Liver (tissue), 7 donors: ENCODE measurements at regions not wholly inside any gene's neighbourhood (a gene's known extent, or its start where the extent isn't known, plus 50 kb on each side); places are given as distances from the start of the nearest gene placed in this dataset.
A peak's percentile ranks its signal among the peaks of the same experiment; 100 is the strongest.

Source experiments
- DNase-seq: peaks from one replicate; pipeline ENCODE4 v3.0.0-alpha.2; 2017; ENCODE audit warnings: low spot score
- H3K27ac ChIP-seq, 2 donors: one replicate each; pipeline ENCODE4 v1.7.0; 2013; ENCODE audit warnings: inconsistent platforms in 2 of 2, low read length in 2 of 2, control low read depth in 1 of 2, low read depth in 1 of 2, mild to moderate bottlenecking in 1 of 2
- H3K27me3 ChIP-seq, 4 donors: one replicate each; pipeline versions ENCODE4 v1.6.1 to v1.7.0; 2013; ENCODE audit warnings: low read length in 3 of 4, inconsistent platforms in 1 of 4, mild to moderate bottlenecking in 1 of 4, moderate library complexity in 1 of 4; ENCODE audit not compliant: control insufficient read depth in 4 of 4, insufficient read depth in 4 of 4
- H3K36me3 ChIP-seq, 4 donors: one replicate each; pipeline versions ENCODE4 v1.6.1 to v1.7.0; 2013; ENCODE audit warnings: low read length in 3 of 4, mild to moderate bottlenecking in 3 of 4, low read depth in 1 of 4, moderate library complexity in 1 of 4; ENCODE audit not compliant: control insufficient read depth in 4 of 4, insufficient read depth in 3 of 4
- H3K4me1 ChIP-seq, 4 donors: one replicate each; pipeline versions ENCODE4 v1.6.1 to v1.7.0; 2013; ENCODE audit warnings: low read length in 3 of 4, mild to moderate bottlenecking in 3 of 4, moderate library complexity in 1 of 4; ENCODE audit not compliant: control insufficient read depth in 4 of 4, insufficient read depth in 4 of 4
- H3K4me3 ChIP-seq, 3 donors: one replicate each; pipeline versions ENCODE4 v1.6.1 to v1.7.0; 2013; ENCODE audit warnings: low read length in 3 of 3, control low read depth in 1 of 3, low read depth in 1 of 3, mild to moderate bottlenecking in 1 of 3
- H3K9ac ChIP-seq, 2 donors: one replicate each; pipeline ENCODE4 v1.7.0; 2013; ENCODE audit warnings: low read length in 2 of 2, mild to moderate bottlenecking in 2 of 2, moderate library complexity in 2 of 2, control low read depth in 1 of 2, low read depth in 1 of 2
- H3K9me3 ChIP-seq, 4 donors: one replicate each; pipeline versions ENCODE4 v1.6.1 to v1.7.0; 2013; ENCODE audit warnings: low read length in 3 of 4; ENCODE audit not compliant: control insufficient read depth in 4 of 4
- EGR1 ChIP-seq, 2 donors: IDR thresholded peaks; 2 replicates each; pipeline ENCODE4 v1.6.1; 2016 to 2018; ENCODE audit warnings: antibody characterized with exemption in 2 of 2, low read depth in 2 of 2
- FOXA1 ChIP-seq: IDR thresholded peaks from 2 replicates; pipeline ENCODE4 v1.6.1; 2016; ENCODE audit warnings: antibody characterized with exemption
- FOXA2 ChIP-seq: IDR thresholded peaks from 2 replicates; pipeline ENCODE4 v1.6.1; 2016; ENCODE audit warnings: antibody characterized with exemption
- GABPA ChIP-seq, 2 donors: IDR thresholded peaks in 1 of 2; conservative IDR thresholded peaks in 1 of 2; 2 replicates each; pipeline ENCODE4 v1.6.1; 2016; ENCODE audit warnings: antibody characterized with exemption in 2 of 2, mild to moderate bottlenecking in 1 of 2, moderate library complexity in 1 of 2
- HNF4A ChIP-seq, 2 donors: conservative IDR thresholded peaks; 2 replicates each; pipeline ENCODE4 v1.6.1; 2016; ENCODE audit warnings: antibody characterized with exemption in 2 of 2, mild to moderate bottlenecking in 2 of 2
- HNF4G ChIP-seq: IDR thresholded peaks from 2 replicates; pipeline ENCODE4 v1.6.1; 2016; ENCODE audit warnings: antibody characterized with exemption
- JUND ChIP-seq, 2 donors: IDR thresholded peaks; 2 replicates each; pipeline ENCODE4 v1.6.1; 2016; ENCODE audit warnings: antibody characterized with exemption in 2 of 2
- NR2F2 ChIP-seq: IDR thresholded peaks from 2 replicates; pipeline ENCODE4 v1.6.1; 2016; ENCODE audit warnings: antibody characterized with exemption
- RAD21 ChIP-seq, 2 donors: IDR thresholded peaks; 2 replicates each; pipeline ENCODE4 v1.6.1; 2016; ENCODE audit warnings: antibody characterized with exemption in 2 of 2, mild to moderate bottlenecking in 2 of 2
- RXRA ChIP-seq, 2 donors: IDR thresholded peaks; 2 replicates each; pipeline ENCODE4 v1.6.1; 2017 to 2018; ENCODE audit warnings: antibody characterized with exemption in 2 of 2, mild to moderate bottlenecking in 1 of 2
- SP1 ChIP-seq: IDR thresholded peaks from 2 replicates; pipeline ENCODE4 v1.6.1; 2018; ENCODE audit warnings: antibody characterized with exemption, mild to moderate bottlenecking
- TAF1 ChIP-seq: conservative IDR thresholded peaks from 2 replicates; pipeline ENCODE4 v1.6.1; 2016; ENCODE audit warnings: antibody characterized with exemption, mild to moderate bottlenecking
- YY1 ChIP-seq: IDR thresholded peaks from 2 replicates; pipeline ENCODE4 v1.6.1; 2016; ENCODE audit warnings: antibody characterized with exemption, mild to moderate bottlenecking
- TF ChIP-seq, protein P1 (sequence below): fragments of 150-350 bp; IDR thresholded peaks from 2 replicates; pipeline ENCODE4 v1.5.1; 2017; ENCODE audit warnings: improper control_type of control experiment, low read depth, low read length; ENCODE audit not compliant: missing input control
- TF ChIP-seq, protein P2 (sequence below): IDR thresholded peaks from 2 replicates; pipeline ENCODE4 v1.6.1; 2016; ENCODE audit warnings: antibody characterized with exemption, mild to moderate bottlenecking
- TF ChIP-seq, protein P3 (sequence below): IDR thresholded peaks from 2 replicates; pipeline ENCODE4 v1.6.1; 2016; ENCODE audit warnings: antibody characterized with exemption
- TF ChIP-seq, protein P4 (sequence below): IDR thresholded peaks from 2 replicates; pipeline ENCODE4 v1.6.1; 2016; ENCODE audit warnings: antibody characterized with exemption
- TF ChIP-seq, protein P5 (sequence below): IDR thresholded peaks from 2 replicates; pipeline ENCODE4 v1.6.1; 2016; ENCODE audit warnings: antibody characterized with exemption
- donor health status: healthy.
- donor health status: healthy.
- donor health status: healthy.
- donor health status: healthy.

DNA sequence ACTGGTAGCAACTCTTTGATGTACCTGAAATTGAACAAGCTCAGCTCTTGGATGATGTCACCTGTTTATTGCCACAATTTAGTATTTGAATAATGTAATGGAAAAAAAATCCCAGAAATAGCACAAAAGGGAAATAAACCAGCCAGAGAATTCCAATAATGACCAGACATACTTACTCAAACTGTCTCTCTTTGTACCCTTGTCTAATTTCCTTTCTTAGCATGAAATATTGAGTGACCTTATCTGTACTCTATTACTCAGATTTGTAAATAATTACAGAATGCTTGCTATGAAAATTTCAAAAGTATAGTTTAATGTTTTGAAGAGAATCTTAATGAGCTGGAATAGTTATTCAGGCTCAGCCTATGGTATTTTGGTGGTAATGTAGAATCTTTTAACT lies 555.4 kb upstream of the SGO1 start (continued):
- no peak for TF ChIP-seq GABPA (IDR thresholded peaks at IDR 0.05 in 1 of 2, conservative IDR thresholded peaks at IDR 0.05 in 1 of 2)
- TF ChIP-seq, protein P1, sequence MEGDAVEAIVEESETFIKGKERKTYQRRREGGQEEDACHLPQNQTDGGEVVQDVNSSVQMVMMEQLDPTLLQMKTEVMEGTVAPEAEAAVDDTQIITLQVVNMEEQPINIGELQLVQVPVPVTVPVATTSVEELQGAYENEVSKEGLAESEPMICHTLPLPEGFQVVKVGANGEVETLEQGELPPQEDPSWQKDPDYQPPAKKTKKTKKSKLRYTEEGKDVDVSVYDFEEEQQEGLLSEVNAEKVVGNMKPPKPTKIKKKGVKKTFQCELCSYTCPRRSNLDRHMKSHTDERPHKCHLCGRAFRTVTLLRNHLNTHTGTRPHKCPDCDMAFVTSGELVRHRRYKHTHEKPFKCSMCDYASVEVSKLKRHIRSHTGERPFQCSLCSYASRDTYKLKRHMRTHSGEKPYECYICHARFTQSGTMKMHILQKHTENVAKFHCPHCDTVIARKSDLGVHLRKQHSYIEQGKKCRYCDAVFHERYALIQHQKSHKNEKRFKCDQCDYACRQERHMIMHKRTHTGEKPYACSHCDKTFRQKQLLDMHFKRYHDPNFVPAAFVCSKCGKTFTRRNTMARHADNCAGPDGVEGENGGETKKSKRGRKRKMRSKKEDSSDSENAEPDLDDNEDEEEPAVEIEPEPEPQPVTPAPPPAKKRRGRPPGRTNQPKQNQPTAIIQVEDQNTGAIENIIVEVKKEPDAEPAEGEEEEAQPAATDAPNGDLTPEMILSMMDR = no peak

DNA sequence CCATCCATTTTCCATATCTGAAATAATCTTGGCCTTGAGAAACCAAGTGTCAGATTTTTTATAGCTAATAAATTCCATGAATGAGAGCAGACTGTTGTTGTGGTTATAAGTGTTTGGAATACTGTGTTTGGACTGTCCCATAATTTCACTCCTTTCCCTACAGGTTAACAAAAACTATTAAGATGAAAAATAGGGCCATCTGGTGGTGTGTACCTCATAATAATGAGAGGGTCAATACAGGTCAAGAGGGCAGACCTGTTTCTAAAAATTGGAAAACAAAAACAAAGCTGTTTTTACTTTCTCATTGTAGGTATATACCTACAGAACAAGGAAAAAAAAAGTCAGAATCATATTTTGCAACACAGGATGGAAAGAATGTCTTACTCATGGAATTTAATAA lies 553.8 kb upstream of the SGO1 start:
- H3K9me3 ChIP-seq = no peaks in the 10 kb centered on the region
- no peak overlapping the region for H3K9ac ChIP-seq
- no peaks in the 10 kb centered on the region for H3K36me3 ChIP-seq
- no peak overlapping the region for H3K4me3 ChIP-seq
- TF ChIP-seq HNF4G = no peak
- no peak for TF ChIP-seq YY1
- no peak for TF ChIP-seq FOXA1
- peak in 1 of 2 donors; percentile 28 for TF ChIP-seq HNF4A (conservative IDR thresholded peaks at IDR 0.05)
- TF ChIP-seq FOXA2 = no peak
- TF ChIP-seq RXRA (IDR thresholded peaks at IDR 0.05) = peak; percentile 39 to 50
- TF ChIP-seq, protein P2, sequence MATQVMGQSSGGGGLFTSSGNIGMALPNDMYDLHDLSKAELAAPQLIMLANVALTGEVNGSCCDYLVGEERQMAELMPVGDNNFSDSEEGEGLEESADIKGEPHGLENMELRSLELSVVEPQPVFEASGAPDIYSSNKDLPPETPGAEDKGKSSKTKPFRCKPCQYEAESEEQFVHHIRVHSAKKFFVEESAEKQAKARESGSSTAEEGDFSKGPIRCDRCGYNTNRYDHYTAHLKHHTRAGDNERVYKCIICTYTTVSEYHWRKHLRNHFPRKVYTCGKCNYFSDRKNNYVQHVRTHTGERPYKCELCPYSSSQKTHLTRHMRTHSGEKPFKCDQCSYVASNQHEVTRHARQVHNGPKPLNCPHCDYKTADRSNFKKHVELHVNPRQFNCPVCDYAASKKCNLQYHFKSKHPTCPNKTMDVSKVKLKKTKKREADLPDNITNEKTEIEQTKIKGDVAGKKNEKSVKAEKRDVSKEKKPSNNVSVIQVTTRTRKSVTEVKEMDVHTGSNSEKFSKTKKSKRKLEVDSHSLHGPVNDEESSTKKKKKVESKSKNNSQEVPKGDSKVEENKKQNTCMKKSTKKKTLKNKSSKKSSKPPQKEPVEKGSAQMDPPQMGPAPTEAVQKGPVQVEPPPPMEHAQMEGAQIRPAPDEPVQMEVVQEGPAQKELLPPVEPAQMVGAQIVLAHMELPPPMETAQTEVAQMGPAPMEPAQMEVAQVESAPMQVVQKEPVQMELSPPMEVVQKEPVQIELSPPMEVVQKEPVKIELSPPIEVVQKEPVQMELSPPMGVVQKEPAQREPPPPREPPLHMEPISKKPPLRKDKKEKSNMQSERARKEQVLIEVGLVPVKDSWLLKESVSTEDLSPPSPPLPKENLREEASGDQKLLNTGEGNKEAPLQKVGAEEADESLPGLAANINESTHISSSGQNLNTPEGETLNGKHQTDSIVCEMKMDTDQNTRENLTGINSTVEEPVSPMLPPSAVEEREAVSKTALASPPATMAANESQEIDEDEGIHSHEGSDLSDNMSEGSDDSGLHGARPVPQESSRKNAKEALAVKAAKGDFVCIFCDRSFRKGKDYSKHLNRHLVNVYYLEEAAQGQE = no peak
- TF ChIP-seq GABPA (IDR thresholded peaks at IDR 0.05 in 1 of 2, conservative IDR thresholded peaks at IDR 0.05 in 1 of 2) = no peak
- no peak for TF ChIP-seq TAF1
- TF ChIP-seq RAD21 (IDR thresholded peaks at IDR 0.05) = peak; percentile 68 to 69
- TF ChIP-seq, protein P3, sequence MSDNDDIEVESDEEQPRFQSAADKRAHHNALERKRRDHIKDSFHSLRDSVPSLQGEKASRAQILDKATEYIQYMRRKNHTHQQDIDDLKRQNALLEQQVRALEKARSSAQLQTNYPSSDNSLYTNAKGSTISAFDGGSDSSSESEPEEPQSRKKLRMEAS = no peak
- TF ChIP-seq NR2F2 = no peak
- TF ChIP-seq, protein P4, sequence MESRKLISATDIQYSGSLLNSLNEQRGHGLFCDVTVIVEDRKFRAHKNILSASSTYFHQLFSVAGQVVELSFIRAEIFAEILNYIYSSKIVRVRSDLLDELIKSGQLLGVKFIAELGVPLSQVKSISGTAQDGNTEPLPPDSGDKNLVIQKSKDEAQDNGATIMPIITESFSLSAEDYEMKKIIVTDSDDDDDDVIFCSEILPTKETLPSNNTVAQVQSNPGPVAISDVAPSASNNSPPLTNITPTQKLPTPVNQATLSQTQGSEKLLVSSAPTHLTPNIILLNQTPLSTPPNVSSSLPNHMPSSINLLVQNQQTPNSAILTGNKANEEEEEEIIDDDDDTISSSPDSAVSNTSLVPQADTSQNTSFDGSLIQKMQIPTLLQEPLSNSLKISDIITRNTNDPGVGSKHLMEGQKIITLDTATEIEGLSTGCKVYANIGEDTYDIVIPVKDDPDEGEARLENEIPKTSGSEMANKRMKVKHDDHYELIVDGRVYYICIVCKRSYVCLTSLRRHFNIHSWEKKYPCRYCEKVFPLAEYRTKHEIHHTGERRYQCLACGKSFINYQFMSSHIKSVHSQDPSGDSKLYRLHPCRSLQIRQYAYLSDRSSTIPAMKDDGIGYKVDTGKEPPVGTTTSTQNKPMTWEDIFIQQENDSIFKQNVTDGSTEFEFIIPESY = no peak
- TF ChIP-seq EGR1 (IDR thresholded peaks at IDR 0.05; ENCODE audit: low read depth in 2 of 2) = no peak
- TF ChIP-seq, protein P5, sequence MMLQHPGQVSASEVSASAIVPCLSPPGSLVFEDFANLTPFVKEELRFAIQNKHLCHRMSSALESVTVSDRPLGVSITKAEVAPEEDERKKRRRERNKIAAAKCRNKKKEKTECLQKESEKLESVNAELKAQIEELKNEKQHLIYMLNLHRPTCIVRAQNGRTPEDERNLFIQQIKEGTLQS = no peak
- TF ChIP-seq, protein P1 = peak; percentile 30
- no peak for TF ChIP-seq SP1
- no peak for TF ChIP-seq JUND (IDR thresholded peaks at IDR 0.05)
- no peaks in the 10 kb centered on the region for H3K4me1 ChIP-seq
- no peaks in the 10 kb centered on the region for H3K27me3 ChIP-seq
- no peak for DNase-seq
- no peak overlapping the region for H3K27ac ChIP-seq
